ENCODE measurements at regions not wholly inside any gene's neighbourhood (a gene's known extent, or its start where the extent isn't known, plus 50 kb on each side); places are given as distances from the start of the nearest gene placed in this dataset.

DNA sequence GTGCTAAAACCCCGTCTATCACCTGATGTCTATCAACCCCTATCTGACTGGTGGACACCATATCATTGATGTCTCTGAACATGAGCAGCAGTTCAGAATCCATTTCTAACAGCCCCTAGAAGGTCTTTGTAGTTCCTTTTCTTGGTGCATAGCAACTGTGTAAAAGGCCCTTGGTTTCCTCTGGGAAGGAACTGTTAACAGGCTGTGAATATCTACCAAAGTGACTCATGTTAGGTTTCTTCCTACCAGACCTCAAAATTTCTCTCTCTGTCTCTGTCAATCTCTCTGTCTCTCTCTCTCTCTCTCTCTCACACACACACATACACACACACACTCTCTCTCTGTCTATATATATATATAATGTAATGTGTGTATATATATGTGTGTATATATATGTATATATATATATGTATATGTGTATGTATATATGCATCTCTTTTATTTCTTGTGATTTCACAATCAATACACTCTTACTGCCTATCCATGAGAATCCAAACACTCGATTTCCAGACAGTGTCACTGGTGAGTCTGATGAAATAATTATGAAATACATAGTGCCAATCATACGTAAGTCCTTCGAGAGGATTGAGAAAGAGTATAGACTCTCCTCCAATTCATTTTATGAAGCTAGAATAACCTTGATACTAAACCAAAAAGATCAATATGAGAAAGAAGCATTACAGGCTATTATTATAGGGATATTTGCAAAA, 335.9 kb upstream of the SLCO3A1 start:
- TF ChIP-seq, protein P1, sequence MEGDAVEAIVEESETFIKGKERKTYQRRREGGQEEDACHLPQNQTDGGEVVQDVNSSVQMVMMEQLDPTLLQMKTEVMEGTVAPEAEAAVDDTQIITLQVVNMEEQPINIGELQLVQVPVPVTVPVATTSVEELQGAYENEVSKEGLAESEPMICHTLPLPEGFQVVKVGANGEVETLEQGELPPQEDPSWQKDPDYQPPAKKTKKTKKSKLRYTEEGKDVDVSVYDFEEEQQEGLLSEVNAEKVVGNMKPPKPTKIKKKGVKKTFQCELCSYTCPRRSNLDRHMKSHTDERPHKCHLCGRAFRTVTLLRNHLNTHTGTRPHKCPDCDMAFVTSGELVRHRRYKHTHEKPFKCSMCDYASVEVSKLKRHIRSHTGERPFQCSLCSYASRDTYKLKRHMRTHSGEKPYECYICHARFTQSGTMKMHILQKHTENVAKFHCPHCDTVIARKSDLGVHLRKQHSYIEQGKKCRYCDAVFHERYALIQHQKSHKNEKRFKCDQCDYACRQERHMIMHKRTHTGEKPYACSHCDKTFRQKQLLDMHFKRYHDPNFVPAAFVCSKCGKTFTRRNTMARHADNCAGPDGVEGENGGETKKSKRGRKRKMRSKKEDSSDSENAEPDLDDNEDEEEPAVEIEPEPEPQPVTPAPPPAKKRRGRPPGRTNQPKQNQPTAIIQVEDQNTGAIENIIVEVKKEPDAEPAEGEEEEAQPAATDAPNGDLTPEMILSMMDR (IDR thresholded peaks at IDR 0.05; ENCODE audit: low read depth, low read length, missing control alignments): no peak
- no peak for DNase-seq (ENCODE audit: low read depth)
- H3K4me3 ChIP-seq (ENCODE audit: low read depth, low read length): no peak overlapping the region

DNA sequence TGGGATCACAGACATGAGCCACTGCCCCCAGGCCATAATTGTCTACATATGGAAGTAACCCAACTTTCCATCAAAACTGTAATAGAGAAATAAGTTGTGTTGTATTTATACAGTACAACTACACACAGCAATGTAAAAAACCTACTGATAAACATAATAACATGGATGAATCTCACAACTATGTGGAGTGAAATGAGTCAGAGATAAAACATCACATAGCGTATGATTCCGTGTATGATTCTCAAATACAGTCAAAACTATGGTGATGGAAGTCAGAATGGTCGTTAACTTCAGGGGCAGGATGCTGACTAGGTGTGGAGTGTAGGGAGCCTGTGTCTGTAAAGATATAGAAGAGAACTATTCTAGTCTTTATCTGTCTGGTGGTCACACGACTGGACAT, 332.7 kb upstream of the SLCO3A1 start:
- DNase-seq (ENCODE audit: low read depth): no peak
- TF ChIP-seq, protein P1 (IDR thresholded peaks at IDR 0.05; ENCODE audit: low read depth, low read length, missing control alignments): no peak
- no peak overlapping the region for H3K4me3 ChIP-seq (ENCODE audit: low read depth, low read length)

DNA sequence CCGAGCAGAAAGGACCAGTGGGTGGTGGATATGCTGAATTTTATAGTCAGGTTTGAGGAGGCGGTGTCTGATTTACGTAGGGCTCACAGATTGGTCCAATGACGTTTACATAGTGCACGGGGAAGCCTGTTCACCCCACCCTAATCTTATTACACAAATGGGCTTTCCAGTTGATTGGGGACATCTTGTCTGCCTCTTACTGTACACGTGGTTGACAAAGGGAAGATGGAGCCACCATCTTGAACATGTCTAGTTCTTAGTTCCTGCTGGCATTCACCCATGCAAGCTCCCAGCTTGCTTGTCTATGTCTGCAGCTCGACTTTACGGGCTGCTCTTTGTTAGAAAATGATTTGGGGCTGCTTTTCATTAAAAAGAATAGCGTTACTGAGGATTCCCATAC, 332.0 kb upstream of the SLCO3A1 start:
- TF ChIP-seq, protein P1 (IDR thresholded peaks at IDR 0.05; ENCODE audit: low read depth, low read length, missing control alignments): no peak
- H3K4me3 ChIP-seq (ENCODE audit: low read depth, low read length): no peak overlapping the region
- DNase-seq (ENCODE audit: low read depth): no peak

DNA sequence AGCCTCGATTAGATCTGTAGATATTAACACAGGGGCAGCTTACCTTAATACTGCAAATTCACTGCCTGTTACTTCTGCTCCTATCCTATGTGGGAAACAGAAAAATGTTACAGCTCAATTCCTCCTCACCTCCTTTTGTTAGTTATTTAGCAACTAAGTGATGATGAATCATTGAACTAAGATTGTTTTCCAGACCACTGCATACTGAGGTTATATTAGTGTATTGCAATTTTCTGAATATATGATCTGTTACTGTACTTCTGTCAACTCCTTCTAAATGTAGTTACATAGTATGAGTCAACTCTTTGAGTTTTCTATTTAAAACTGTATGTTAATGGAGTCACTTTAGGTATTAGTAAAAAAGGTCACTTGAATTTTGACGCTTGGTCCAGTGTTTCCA, 331.5 kb upstream of the SLCO3A1 start:
- H3K4me3 ChIP-seq (ENCODE audit: low read depth, low read length): no peak overlapping the region
- TF ChIP-seq, protein P1 (IDR thresholded peaks at IDR 0.05; ENCODE audit: low read depth, low read length, missing control alignments): no peak
- DNase-seq (ENCODE audit: low read depth): no peak

DNA sequence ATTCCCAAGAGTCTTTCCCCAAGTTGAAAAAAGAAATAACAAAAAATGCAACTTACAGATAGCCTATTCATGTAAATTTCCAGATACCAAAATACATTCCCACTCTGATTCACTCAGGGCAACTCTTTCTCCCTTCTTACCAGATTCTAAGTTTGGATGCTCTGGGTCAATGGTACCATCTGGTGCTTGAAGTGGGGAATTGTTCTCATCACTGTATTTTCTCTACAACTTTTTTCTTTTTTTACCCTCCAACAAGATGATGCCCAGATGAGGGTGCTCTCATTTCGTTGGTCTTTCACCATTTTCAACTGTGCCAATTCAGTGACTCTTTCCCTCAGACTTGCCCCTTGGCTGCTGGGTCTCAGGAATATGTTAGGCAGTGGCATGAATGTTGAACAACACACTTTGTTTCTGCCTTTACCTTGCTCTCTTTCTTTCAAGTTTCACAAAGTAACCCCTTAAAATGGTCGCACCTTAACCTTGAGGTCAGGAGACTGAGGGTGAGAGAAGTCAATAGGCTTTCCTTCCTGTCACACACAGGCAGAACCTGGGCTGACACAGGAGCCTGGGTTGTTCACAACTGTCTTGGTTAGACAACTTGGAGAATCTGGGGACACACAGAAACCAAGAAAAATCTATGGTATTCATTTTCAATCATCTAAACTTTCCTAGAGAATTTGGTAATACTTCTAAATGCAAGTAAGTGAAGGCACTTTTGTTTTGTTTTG, 330.7 kb upstream of the SLCO3A1 start:
- no peak overlapping the region for H3K4me3 ChIP-seq (ENCODE audit: low read depth, low read length)
- no peak for DNase-seq (ENCODE audit: low read depth)
- TF ChIP-seq, protein P1 (IDR thresholded peaks at IDR 0.05; ENCODE audit: low read depth, low read length, missing control alignments): no peak

DNA sequence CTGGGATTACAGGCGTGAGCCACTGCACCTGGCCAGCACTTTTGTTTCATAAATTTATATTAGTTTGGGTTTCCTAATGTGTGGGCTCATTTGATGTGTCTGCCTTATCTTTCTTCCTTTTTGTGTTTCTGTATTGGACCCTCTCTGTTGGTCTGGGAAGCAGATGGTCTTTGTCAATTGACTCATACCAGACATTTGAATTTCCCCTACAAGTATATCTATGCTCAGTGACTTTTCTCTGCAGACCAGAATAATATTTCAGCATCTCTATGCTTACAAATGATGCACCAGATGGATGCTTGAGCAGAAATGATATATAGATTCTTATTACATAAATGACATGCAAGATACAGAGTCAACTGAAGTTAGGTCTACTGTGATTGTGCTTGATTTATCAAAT, 329.9 kb upstream of the SLCO3A1 start:
- no peak for DNase-seq (ENCODE audit: low read depth)
- no peak overlapping the region for H3K4me3 ChIP-seq (ENCODE audit: low read depth, low read length)
- TF ChIP-seq, protein P1 (IDR thresholded peaks at IDR 0.05; ENCODE audit: low read depth, low read length, missing control alignments): no peak

Data from GM12864 (cell line).